DMS 273 (cell line): ENCODE measurements at regions not wholly inside any gene's neighbourhood (a gene's known extent, or its start where the extent isn't known, plus 50 kb on each side); places are given as distances from the start of the nearest gene placed in this dataset.
"Not testable (repeated sequence)": the region's sequence is repeated elsewhere in the genome, so short reads cannot be mapped to it uniquely, and the experiment has no call there.

Source experiments
- DNase-seq: peaks from one replicate; lab custom pipeline; 2025; ENCODE audit not compliant: unreplicated experiment; lab: John Stamatoyannopoulos, UW

- peak; percentile 14 for DNase-seq
These were observed 235.7 kb downstream of the TTC8 start for GRCh38 chr14:89060191-89060590.

- DNase-seq: no peak
These were observed 237.2 kb downstream of the TTC8 start for GRCh38 chr14:89061696-89062095.

- DNase-seq: no peak
These were observed 241.4 kb downstream of the TTC8 start for GRCh38 chr14:89065879-89066278.

- DNase-seq: no peak
These were observed 243.0 kb downstream of the TTC8 start for GRCh38 chr14:89067293-89067972.

GRCh38 chr14:89078021-89078795, 253.8 kb downstream of the TTC8 start:
- DNase-seq: no peak

- DNase-seq: no peak
These were observed 260.8 kb downstream of the TTC8 start for GRCh38 chr14:89085231-89085731.

- DNase-seq: no peak
These were observed 261.4 kb downstream of the TTC8 start for GRCh38 chr14:89085737-89086382.

GRCh38 chr14:89088530-89088929, 264.1 kb downstream of the TTC8 start:
- no peak for DNase-seq

- no peak for DNase-seq
These were observed 264.9 kb downstream of the TTC8 start for GRCh38 chr14:89089330-89089729.

GRCh38 chr14:89091781-89092180, 267.3 kb downstream of the TTC8 start:
- no peak for DNase-seq

- DNase-seq: no peak
These were observed 268.8 kb downstream of the TTC8 start for GRCh38 chr14:89093083-89093730.

GRCh38 chr14:89095036-89095435, 270.6 kb downstream of the TTC8 start:
- DNase-seq: no peak

- DNase-seq: no peak
These were observed 272.5 kb downstream of the TTC8 start for GRCh38 chr14:89096946-89097345.

- DNase-seq: no peak
These were observed 273.8 kb downstream of the TTC8 start for GRCh38 chr14:89098254-89098653.

GRCh38 chr14:89104171-89104817, 279.8 kb downstream of the TTC8 start:
- not testable (repeated sequence) for DNase-seq

GRCh38 chr14:89104861-89105260, 280.4 kb downstream of the TTC8 start:
- DNase-seq: not testable (repeated sequence)
